ENCODE measurements at regions not wholly inside any gene's neighbourhood (a gene's known extent, or its start where the extent isn't known, plus 50 kb on each side); places are given as distances from the start of the nearest gene placed in this dataset.
"Not testable (repeated sequence)": the region's sequence is repeated elsewhere in the genome, so short reads cannot be mapped to it uniquely, and the experiment has no call there.

DNA sequence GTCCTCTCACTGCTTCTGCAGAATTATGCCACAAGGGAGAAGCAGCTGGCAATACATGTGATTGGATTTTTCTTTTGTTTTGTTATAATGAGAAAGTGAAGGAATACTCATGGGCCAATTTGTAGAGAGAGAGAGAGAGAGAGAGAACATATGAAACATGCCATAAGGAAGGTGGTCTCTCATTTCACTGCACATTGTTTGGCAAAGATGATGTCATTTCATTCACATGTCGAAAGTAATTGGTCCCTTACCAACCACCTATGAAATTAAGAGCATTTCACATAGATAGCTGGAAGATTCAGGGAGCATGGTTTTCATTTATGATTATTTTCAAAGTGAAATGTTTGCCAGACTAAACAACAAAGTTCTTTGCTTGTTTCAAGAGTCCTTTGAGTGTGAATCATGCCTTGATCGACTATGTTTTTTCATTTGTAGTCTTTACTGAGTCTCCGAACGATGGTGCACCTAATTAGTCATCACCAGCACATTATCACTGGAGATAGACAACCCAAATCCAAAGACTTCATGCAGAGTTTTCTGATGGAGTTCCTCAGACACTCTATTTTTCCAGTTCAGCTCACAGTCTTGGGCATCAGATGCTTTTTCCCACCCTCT lies 130.1 kb upstream of the ZEB1 start:
- DNase-seq, result no peak

- no peak for DNase-seq
Measured at GRCh38 chr10:31190488-31190887, 128.5 kb upstream of the ZEB1 start.

- no peak for DNase-seq
Measured at GRCh38 chr10:31192475-31192874, 126.5 kb upstream of the ZEB1 start.

GRCh38 chr10:31194986-31195385 lies 124.0 kb upstream of the ZEB1 start:
- no peak for DNase-seq

- no peak for DNase-seq
Measured at GRCh38 chr10:31197886-31198285, 121.1 kb upstream of the ZEB1 start.

- no peak for DNase-seq
Measured at GRCh38 chr10:31204090-31204489, 114.9 kb upstream of the ZEB1 start.

DNA sequence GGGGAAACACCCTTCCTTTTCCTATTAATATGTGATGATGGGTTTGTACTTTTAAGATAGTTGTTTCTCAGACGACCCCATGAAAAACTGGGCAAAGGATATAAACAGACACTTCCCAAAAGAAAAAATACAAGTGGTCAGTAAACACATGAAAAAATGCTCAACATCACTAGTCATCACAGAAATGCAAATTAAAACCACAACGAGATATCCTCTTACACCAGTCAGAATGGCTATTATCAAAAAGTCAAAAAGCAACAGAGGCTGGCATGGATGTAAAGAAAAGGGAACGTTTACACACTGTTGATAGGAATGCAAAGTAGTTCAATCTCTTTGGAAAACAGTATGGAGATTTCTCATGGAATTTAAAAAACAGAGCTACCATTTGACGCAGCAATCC lies 111.4 kb upstream of the ZEB1 start:
- no peak for DNase-seq

DNA sequence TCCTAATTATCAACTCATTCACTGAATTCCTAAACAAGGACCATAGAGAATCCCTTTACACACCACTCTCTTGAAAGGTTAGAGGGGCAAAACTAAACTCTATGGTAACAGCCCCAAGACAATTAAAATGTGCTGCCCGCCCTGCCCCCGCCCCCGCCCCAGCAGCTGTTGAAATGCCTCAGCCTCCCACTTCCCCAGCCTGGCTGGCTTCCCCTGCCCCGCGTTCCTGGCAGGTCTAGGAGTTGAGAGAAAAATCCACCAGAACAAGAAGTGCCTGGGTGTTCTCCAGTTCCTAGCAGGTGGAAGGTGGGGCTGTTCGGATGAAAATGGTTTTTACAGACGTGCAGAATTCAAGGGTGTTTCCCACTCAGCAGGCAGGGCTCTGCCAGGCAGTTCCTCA lies 109.5 kb upstream of the ZEB1 start:
- no peak for DNase-seq

- DNase-seq, result no peak
Measured at GRCh38 chr10:31210190-31210589, 108.8 kb upstream of the ZEB1 start.

GRCh38 chr10:31213959-31214358 lies 105.1 kb upstream of the ZEB1 start:
- DNase-seq, result no peak

DNA sequence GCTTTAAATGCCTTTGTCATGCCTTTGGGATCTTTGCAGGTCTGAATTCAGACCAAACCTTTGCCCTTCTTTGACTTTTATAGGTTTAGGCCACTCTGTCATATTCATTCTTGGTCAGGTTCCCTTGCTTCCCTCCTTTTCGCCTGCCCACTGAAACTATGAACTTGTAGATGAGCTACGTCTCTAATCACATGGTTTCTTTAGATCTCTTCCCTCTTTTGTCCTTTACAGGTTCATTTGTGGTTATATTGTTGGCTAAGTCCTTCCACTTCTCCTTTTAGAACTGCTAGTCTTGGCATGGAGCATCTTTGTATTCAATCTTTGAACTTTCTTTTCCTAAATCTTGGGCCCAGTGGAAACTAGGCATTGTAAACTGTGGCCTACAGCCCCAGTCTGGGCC lies 104.0 kb upstream of the ZEB1 start:
- no peak for DNase-seq

GRCh38 chr10:31219306-31219705 lies 99.7 kb upstream of the ZEB1 start:
- no peak for DNase-seq

- DNase-seq, result not testable (repeated sequence)
Measured at GRCh38 chr10:31228780-31229179, 90.2 kb upstream of the ZEB1 start.

DNA sequence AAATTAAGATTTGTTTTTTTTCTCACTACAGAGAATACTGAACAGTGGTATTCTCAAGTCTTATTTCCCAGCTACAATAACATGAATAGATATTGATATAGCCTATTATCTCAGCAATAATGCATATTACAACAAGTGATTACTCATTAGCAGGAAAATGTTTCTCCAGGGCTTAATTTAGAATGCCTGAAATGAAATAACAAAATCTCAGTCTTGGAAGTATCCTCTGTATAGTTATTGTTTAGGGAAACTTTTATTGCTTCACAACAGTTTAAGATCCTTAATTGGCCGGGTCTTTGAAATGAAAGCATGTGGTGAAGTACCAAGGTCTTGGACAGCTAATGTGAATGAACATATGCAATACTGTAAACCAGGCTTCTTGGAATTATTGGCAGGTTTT lies 79.1 kb upstream of the ZEB1 start:
- DNase-seq, result no peak

DNA sequence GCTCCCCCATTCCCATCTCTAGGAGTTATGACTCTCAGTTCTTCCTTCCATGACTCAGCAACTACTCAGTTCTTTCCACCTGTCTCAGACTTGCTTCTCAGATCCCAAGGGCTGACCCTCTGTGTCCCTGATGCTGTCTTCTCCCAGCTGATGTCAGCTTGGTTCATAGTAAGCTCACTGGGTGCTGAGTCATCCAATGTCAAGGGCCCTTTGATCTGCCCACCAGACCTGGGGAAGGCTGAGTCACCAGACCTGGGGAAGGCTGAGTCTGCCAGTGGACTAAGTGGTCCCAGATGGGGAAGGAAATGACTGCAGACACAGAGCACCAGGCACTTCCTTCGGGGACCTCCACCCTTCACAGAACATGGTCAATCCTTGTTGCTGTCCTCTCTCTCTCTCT lies 76.1 kb upstream of the ZEB1 start:
- DNase-seq, result no peak

GRCh38 chr10:31251118-31251517 lies 67.9 kb upstream of the ZEB1 start:
- DNase-seq, result not testable (repeated sequence)

- DNase-seq, result no peak
Measured at GRCh38 chr10:31253237-31253636, 65.8 kb upstream of the ZEB1 start.

DNA sequence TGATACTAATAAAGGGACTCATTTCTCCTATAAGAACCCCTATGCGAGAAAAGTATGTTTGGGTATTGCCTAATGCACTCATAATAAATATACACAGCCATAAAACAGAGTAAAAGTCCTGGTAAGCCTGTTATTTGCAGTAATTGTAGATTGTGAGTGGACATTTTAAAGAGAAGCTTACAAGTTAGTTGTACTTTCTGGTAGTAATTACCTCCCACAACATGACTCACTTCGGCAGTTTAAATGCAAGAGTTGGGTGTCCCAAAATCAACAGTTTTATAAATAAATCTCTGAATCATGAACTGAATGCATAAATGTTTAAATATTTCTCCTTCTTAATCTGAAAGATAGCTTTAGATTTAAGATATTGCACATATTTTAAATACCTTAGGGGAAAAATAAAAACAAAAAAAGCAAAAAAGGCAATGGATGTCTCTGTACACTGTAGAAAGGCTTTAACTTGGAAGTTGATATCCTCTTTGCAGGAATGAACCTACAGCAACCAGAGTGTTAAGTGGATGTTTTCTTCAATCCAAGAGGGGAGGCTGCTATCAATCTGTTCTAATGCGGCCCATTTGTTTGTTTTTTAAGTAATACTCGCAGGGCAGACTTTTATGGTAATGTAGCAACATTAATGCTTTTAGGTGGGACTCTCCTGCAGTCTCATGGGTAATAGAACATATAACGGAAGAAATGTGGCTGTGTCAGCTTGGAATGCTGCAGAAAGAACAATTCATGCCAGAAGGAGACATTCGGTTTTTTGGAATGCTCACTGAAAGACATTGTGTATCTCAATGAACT lies 57.3 kb upstream of the ZEB1 start:
- no peak for DNase-seq

GRCh38 chr10:31262672-31263071 lies 56.3 kb upstream of the ZEB1 start:
- DNase-seq, result no peak

DNA sequence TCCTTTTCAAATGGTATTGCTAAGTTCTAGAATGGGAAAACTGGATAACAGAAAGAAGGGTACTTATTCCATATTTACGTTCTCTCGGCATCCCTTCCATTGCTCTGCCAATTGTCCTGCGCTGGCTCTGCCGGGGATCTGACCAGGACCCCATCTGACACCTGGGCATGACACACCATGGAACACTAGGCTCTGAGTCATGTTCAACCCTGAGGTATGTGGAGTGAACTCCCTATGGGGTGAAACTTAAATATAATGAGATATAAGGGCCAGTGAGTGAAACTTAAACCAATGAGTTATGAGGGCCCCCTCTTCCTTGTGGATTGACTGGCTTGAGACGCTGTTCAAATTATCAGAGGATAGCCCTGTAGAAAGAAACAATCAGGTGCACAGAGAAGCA lies 55.1 kb upstream of the ZEB1 start:
- DNase-seq, result no peak

DNA sequence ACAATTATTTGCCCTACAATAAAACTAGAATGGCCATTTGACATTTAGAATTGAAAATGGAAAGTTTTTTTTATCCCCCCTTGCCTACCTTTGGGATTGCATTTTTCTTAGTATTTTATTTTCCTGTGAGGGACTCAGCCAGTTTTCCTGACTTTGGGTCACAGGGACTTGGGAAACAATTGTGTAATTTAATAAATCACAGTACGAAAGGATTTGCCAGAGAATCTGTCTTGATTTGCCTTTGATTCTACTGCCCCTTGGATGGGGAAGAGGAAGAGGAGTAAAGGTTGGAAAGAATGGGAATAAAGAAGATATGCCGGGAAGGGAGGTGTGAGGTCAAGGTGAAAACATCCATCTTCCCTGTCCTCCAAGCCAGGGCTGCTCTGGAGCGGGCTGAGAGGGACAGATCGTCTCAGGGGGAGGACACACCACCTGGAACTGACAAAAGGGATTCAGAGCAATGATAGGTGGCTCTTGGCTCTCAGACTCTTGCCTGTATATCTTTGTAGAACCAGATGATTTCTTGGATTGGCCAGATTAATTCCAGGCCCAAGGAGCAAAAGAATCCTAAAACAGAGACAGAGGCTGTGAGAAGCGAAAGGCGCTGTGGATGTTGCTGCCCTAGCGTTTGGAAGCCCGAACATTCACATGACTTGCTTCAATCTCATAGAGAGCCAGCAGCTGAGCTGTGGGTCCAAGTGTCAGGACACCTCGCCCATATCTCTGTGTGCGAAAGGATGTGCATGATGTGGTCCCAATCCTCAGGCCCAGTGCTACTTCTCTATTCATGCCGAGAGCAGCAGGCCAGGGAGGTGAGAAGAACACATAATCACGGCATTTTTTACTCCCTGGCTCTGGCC lies 50.3 kb upstream of the ZEB1 start:
- no peak for DNase-seq
